ENCODE measurements at regions not wholly inside any gene's neighbourhood (a gene's known extent, or its start where the extent isn't known, plus 50 kb on each side); places are given as distances from the start of the nearest gene placed in this dataset.

DNA sequence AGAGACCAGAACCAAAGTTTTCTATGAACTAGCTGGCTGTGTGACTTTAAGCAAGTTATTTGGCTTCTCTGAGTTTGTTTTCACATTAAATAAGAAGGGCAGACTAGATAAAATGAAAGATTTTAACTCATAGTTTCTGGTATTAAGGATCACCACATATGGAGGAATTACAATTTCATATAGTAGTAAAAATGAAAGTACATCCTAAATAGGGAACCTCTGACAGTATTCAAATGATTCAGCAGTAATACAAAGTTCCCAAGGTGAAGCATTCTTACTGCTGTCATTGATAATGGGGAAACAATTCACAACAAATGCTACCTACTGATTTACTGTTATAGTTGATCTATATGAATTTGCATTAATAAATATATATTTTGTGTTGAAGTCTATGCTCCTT is 170.3 kb upstream of the VRK2 start:
- H3K27me3 ChIP-seq (ENCODE audit: control insufficient read depth in 3 of 3, insufficient read depth in 3 of 3, low read length in 3 of 3), result no peaks in the 10 kb centered on the region
- H3K27ac ChIP-seq (ENCODE audit: low read depth, low read length), result no peak overlapping the region
- H3K4me1 ChIP-seq (ENCODE audit: control insufficient read depth in 3 of 3, insufficient read depth in 3 of 3, low read length in 3 of 3), result no peaks in the 10 kb centered on the region
- H3K4me3 ChIP-seq (ENCODE audit: low read length in 3 of 3), result no peak overlapping the region
- no peaks in the 10 kb centered on the region for H3K36me3 ChIP-seq (ENCODE audit: control insufficient read depth in 3 of 3, insufficient read depth in 3 of 3, low read length in 3 of 3)
- no peaks in the 10 kb centered on the region for H3K9me3 ChIP-seq (ENCODE audit: control insufficient read depth in 3 of 3, low read length in 3 of 3)
- no peak overlapping the region for H3K9ac ChIP-seq (ENCODE audit: low read depth in 1 of 3, low read length in 3 of 3)

DNA sequence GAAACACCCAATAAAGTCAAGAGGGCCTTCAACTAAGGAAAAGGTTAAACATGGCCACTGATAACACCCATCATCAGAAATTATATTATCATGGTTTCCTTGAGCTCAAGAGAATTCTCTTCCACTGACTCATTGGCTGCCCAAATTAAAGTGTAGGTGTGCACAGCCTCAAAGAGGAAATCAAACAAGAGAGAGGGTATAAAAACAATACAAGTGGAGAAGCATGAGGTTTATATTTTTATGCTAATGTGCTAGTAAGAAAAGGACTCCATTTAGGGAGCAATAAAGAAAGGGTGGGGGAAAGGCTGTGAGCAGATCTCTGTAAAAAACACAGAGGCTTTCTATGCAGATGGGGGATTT is 168.8 kb upstream of the VRK2 start:
- Histone ChIP-seq H3K4me1 (ENCODE audit: control insufficient read depth in 3 of 3, insufficient read depth in 3 of 3, low read length in 3 of 3) (no peaks in the 10 kb centered on the region), H3K9me3 (ENCODE audit: control insufficient read depth in 3 of 3, low read length in 3 of 3) (no peaks in the 10 kb centered on the region), H3K36me3 (ENCODE audit: control insufficient read depth in 3 of 3, insufficient read depth in 3 of 3, low read length in 3 of 3) (no peaks in the 10 kb centered on the region), H3K27me3 (ENCODE audit: control insufficient read depth in 3 of 3, insufficient read depth in 3 of 3, low read length in 3 of 3) (no peaks in the 10 kb centered on the region), H3K27ac (ENCODE audit: low read depth, low read length) (no peak overlapping the region), H3K4me3 (ENCODE audit: low read length in 3 of 3) (peak overlapping the region in 2 of 3 donors; percentile 24 to 45), H3K9ac (ENCODE audit: low read depth in 1 of 3, low read length in 3 of 3) (no peak overlapping the region)

DNA sequence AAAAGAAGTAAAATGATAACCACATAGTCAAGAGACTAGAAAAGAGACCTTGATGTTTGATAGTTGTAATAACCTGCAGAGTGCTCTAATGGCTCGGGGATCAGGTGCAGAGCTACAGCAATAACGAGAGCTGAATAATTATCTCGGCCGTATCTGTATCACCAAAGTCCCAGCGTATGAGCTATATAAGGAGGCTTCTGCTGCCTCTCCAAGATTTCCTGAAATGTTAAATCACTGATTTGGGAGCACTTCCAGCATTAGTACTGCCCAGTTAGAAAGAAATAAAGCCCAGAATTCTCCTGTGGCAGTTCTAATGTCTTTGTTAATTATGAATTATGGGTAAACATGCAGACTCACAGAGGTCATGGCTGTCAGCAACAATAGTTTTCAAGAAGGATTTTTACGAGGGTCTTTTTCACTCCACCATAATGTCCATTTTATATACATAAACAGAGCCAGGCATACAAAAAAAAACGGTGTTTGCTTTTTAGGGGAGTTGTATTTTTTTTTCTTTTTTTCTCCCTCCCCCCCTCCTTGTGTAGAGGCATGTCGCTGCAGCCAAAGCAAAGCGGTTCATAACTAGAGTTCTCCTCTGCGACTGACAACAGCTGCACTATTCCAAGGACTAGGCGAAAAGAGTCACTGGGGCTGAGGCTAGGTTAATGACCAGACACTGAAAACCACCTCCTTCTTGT is 168.3 kb upstream of the VRK2 start:
- H3K27ac ChIP-seq (ENCODE audit: low read depth, low read length), result no peak overlapping the region

DNA sequence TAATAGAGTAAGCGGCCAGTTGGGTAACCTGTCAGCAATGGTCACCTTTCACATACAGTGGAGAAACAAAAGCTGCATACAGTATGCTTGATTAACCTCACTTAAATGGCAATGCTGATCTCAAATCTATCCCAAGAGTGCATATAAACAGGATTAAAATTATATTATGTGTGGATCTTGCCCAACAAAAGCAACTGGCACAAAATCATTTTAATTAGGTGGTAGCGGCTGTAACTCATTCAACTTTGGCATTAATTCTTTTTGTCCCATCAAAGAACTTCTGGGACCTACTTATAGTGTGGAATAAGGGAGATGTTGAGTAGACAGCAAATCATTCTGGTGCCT is 167.8 kb upstream of the VRK2 start:
- H3K36me3 ChIP-seq (ENCODE audit: control insufficient read depth in 3 of 3, insufficient read depth in 3 of 3, low read length in 3 of 3), result no peaks in the 10 kb centered on the region
- H3K27ac ChIP-seq (ENCODE audit: low read depth, low read length), result no peak overlapping the region

More for the DNA sequence above, 168.3 kb upstream of the VRK2 start:
- Histone ChIP-seq H3K36me3 (ENCODE audit: control insufficient read depth in 3 of 3, insufficient read depth in 3 of 3, low read length in 3 of 3) (no peaks in the 10 kb centered on the region), H3K27me3 (ENCODE audit: control insufficient read depth in 3 of 3, insufficient read depth in 3 of 3, low read length in 3 of 3) (no peaks in the 10 kb centered on the region), H3K4me3 (ENCODE audit: low read length in 3 of 3) (peak overlapping the region; percentile 22 to 45 (median 24)), H3K9me3 (ENCODE audit: control insufficient read depth in 3 of 3, low read length in 3 of 3) (no peaks in the 10 kb centered on the region), H3K4me1 (ENCODE audit: control insufficient read depth in 3 of 3, insufficient read depth in 3 of 3, low read length in 3 of 3) (no peaks in the 10 kb centered on the region), H3K9ac (ENCODE audit: low read depth in 1 of 3, low read length in 3 of 3) (peak overlapping the region in 2 of 3 donors; percentile 2 to 47)

DNA sequence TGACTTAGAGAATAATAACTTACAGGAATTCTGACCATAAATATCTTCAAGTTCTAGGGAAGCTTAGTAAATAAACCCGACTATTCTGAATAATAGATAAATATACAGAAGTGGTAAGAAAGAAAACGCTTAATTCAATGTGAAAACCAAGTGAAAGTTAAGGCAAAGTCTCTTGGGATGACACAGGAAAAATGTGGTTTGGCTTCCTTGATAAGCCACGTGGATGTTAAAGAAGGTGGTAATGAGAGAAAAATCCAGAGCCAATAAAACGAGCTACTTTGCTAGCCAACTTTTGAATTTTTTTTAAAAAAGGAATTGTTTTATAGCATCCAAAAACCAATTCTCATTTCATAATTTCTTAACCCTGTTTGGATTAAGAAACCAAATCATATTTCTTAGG is 166.2 kb upstream of the VRK2 start:
- no peaks in the 10 kb centered on the region for H3K9me3 ChIP-seq (ENCODE audit: control insufficient read depth in 3 of 3, low read length in 3 of 3)
- no peak overlapping the region for H3K9ac ChIP-seq (ENCODE audit: low read depth in 1 of 3, low read length in 3 of 3)
- no peaks in the 10 kb centered on the region for H3K4me1 ChIP-seq (ENCODE audit: control insufficient read depth in 3 of 3, insufficient read depth in 3 of 3, low read length in 3 of 3)
- H3K27me3 ChIP-seq (ENCODE audit: control insufficient read depth in 3 of 3, insufficient read depth in 3 of 3, low read length in 3 of 3), result no peaks in the 10 kb centered on the region
- no peaks in the 10 kb centered on the region for H3K36me3 ChIP-seq (ENCODE audit: control insufficient read depth in 3 of 3, insufficient read depth in 3 of 3, low read length in 3 of 3)
- no peak overlapping the region for H3K27ac ChIP-seq (ENCODE audit: low read depth, low read length)
- no peak overlapping the region for H3K4me3 ChIP-seq (ENCODE audit: low read length in 3 of 3)

More for the DNA sequence above, 167.8 kb upstream of the VRK2 start:
- Histone ChIP-seq H3K9me3 (ENCODE audit: control insufficient read depth in 3 of 3, low read length in 3 of 3) (no peaks in the 10 kb centered on the region), H3K4me1 (ENCODE audit: control insufficient read depth in 3 of 3, insufficient read depth in 3 of 3, low read length in 3 of 3) (no peaks in the 10 kb centered on the region), H3K9ac (ENCODE audit: low read depth in 1 of 3, low read length in 3 of 3) (no peak overlapping the region), H3K27me3 (ENCODE audit: control insufficient read depth in 3 of 3, insufficient read depth in 3 of 3, low read length in 3 of 3) (no peaks in the 10 kb centered on the region), H3K4me3 (ENCODE audit: low read length in 3 of 3) (no peak overlapping the region)

DNA sequence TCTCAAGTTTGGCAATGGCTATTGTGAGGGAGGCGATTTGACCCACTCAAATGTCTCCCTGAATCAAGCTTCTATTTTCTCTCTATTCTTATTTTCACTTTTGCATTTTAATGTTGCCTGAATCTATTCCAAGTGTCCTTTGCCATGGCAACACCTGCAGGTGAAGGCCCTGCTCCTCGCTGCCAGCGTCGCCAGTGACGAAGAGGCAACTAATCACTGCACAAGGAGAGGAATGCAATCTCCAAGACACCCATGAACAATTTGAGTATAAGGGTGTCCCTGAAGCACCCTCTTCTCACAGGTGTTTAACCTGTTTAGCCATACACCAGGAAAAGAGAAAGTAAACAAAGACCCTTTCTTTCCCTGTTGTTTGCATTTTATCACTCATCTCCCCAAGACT is 165.6 kb upstream of the VRK2 start:
- H3K36me3 ChIP-seq (ENCODE audit: control insufficient read depth in 3 of 3, insufficient read depth in 3 of 3, low read length in 3 of 3), result no peaks in the 10 kb centered on the region
- no peak overlapping the region for H3K4me3 ChIP-seq (ENCODE audit: low read length in 3 of 3)
- no peak overlapping the region for H3K9ac ChIP-seq (ENCODE audit: low read depth in 1 of 3, low read length in 3 of 3)
- H3K27ac ChIP-seq (ENCODE audit: low read depth, low read length), result no peak overlapping the region
- H3K9me3 ChIP-seq (ENCODE audit: control insufficient read depth in 3 of 3, low read length in 3 of 3), result no peaks in the 10 kb centered on the region
- no peaks in the 10 kb centered on the region for H3K4me1 ChIP-seq (ENCODE audit: control insufficient read depth in 3 of 3, insufficient read depth in 3 of 3, low read length in 3 of 3)
- H3K27me3 ChIP-seq (ENCODE audit: control insufficient read depth in 3 of 3, insufficient read depth in 3 of 3, low read length in 3 of 3), result no peaks in the 10 kb centered on the region

DNA sequence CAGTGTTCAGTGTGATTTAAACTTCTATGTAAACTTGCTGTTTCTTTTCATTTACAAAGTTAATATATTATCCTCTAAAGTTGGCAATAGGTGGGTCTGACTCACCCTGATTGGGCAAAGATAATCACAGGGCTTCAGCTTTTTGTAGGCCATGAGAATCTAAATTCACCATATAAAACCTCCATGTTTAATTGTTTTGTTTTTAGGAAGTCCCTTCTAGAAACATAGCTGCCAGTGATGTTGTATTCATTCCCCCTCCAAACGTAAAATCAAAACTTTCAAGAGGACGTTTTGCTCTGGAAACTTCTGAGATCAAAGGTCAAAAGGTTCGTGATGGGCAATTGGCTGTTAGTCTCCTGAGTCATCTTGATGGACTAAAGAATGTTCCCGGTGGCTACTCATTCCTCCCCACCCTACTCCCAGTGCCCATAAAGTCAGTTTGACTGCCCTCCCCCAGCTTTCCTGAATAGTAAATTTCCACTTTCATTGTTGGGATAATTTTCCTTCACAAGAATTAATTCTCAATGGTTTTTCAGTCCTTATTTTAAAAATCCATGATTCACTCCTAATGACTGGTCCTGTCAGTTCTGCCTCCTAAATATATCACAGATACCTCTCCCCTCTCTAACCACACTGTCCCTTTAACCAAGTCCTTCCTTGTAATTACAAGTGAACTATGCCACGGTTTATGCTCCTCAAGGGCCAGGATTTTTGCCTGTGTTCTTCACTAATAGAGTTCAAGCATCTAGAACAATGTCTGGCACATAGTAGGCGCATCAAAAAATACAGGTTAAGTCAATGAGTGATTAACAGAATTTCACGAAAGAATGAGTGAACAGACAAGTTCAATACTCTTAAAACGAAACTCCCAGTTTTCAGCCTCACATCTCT is 164.4 kb upstream of the VRK2 start:
- H3K27me3 ChIP-seq (ENCODE audit: control insufficient read depth in 3 of 3, insufficient read depth in 3 of 3, low read length in 3 of 3), result no peaks in the 10 kb centered on the region
- H3K9ac ChIP-seq (ENCODE audit: low read depth in 1 of 3, low read length in 3 of 3), result no peak overlapping the region
- no peak overlapping the region for H3K27ac ChIP-seq (ENCODE audit: low read depth, low read length)
- no peaks in the 10 kb centered on the region for H3K9me3 ChIP-seq (ENCODE audit: control insufficient read depth in 3 of 3, low read length in 3 of 3)
- no peaks in the 10 kb centered on the region for H3K36me3 ChIP-seq (ENCODE audit: control insufficient read depth in 3 of 3, insufficient read depth in 3 of 3, low read length in 3 of 3)
- H3K4me1 ChIP-seq (ENCODE audit: control insufficient read depth in 3 of 3, insufficient read depth in 3 of 3, low read length in 3 of 3), result no peaks in the 10 kb centered on the region
- H3K4me3 ChIP-seq (ENCODE audit: low read length in 3 of 3), result no peak overlapping the region

DNA sequence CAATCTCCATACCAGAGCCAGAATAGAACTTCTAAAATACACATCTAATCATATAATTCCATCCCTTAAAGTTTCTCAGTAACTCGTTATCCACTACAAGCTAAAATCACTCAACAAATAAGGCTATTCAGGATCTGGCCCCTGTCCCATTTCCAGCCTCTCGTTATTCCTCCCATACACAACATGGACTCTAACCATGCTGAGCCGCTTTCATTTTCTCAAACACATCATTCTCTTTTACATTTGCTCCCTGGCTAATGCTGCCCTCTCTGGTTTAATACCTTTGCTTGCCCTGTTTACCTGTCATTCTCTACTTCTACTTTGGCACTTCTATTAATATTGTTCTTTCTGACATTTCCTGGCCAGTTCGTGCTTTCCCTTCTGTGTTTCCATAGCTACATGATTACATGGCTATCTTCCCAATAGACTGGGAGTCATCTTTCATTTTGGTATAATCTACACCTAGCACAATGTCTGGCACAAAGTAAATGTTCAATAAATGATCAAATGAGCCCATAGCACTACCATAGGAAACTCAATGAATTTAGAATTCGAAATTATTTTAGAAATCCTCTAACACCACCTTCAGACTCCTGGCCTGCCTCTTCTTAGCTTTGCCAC is 163.6 kb upstream of the VRK2 start:
- H3K27ac ChIP-seq (ENCODE audit: low read depth, low read length), result no peak overlapping the region
- H3K36me3 ChIP-seq (ENCODE audit: control insufficient read depth in 3 of 3, insufficient read depth in 3 of 3, low read length in 3 of 3), result no peaks in the 10 kb centered on the region
- H3K4me1 ChIP-seq (ENCODE audit: control insufficient read depth in 3 of 3, insufficient read depth in 3 of 3, low read length in 3 of 3), result no peaks in the 10 kb centered on the region
- peak overlapping the region in 1 of 3 donors; percentile 15 for H3K4me3 ChIP-seq (ENCODE audit: low read length in 3 of 3)
- no peaks in the 10 kb centered on the region for H3K27me3 ChIP-seq (ENCODE audit: control insufficient read depth in 3 of 3, insufficient read depth in 3 of 3, low read length in 3 of 3)
- H3K9ac ChIP-seq (ENCODE audit: low read depth in 1 of 3, low read length in 3 of 3), result no peak overlapping the region
- no peaks in the 10 kb centered on the region for H3K9me3 ChIP-seq (ENCODE audit: control insufficient read depth in 3 of 3, low read length in 3 of 3)

DNA sequence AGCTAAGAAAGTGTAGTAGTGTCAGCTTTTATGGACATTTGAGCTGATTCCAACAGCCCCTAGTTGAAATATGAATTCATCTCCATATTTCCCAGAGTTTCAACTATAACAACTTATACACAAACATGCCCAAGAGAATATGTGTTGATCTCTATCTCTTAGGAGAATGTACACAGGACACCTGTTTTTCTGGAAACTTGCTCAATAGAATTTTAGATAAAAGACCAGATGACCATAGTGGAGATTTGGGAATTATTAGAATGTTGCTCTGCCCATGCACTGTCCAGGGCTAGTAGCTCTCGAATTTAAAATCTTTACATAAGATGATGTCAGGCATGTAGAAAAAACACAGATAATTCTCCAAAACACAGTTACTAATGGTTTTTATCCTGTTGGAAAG is 162.3 kb upstream of the VRK2 start:
- H3K27ac ChIP-seq (ENCODE audit: low read depth, low read length), result no peak overlapping the region
- no peaks in the 10 kb centered on the region for H3K27me3 ChIP-seq (ENCODE audit: control insufficient read depth in 3 of 3, insufficient read depth in 3 of 3, low read length in 3 of 3)
- no peaks in the 10 kb centered on the region for H3K36me3 ChIP-seq (ENCODE audit: control insufficient read depth in 3 of 3, insufficient read depth in 3 of 3, low read length in 3 of 3)
- no peaks in the 10 kb centered on the region for H3K9me3 ChIP-seq (ENCODE audit: control insufficient read depth in 3 of 3, low read length in 3 of 3)
- no peak overlapping the region for H3K9ac ChIP-seq (ENCODE audit: low read depth in 1 of 3, low read length in 3 of 3)
- H3K4me3 ChIP-seq (ENCODE audit: low read length in 3 of 3), result no peak overlapping the region
- no peaks in the 10 kb centered on the region for H3K4me1 ChIP-seq (ENCODE audit: control insufficient read depth in 3 of 3, insufficient read depth in 3 of 3, low read length in 3 of 3)

DNA sequence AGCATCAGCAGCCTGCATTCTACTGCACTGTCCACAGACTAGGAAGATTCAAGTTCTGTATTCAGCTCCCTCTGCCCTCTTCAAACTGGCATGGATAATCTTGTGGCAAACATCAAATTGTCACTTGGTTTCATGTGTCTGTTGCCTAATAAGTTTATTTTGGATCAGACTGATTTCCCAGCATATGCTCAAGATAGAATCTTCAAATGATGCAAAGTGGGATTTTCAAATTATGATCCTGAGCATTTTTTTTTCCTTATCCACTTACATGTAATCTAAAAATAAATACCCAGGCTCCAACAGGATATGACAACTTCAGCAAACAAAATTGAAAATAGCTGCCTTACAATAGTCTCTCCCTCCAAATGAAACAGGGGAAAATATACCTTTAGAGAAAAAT is 160.9 kb upstream of the VRK2 start:
- H3K4me1 ChIP-seq (ENCODE audit: control insufficient read depth in 3 of 3, insufficient read depth in 3 of 3, low read length in 3 of 3), result no peaks in the 10 kb centered on the region
- no peak overlapping the region for H3K4me3 ChIP-seq (ENCODE audit: low read length in 3 of 3)
- no peak overlapping the region for H3K9ac ChIP-seq (ENCODE audit: low read depth in 1 of 3, low read length in 3 of 3)
- H3K27ac ChIP-seq (ENCODE audit: low read depth, low read length), result no peak overlapping the region
- H3K36me3 ChIP-seq (ENCODE audit: control insufficient read depth in 3 of 3, insufficient read depth in 3 of 3, low read length in 3 of 3), result no peaks in the 10 kb centered on the region
- no peaks in the 10 kb centered on the region for H3K9me3 ChIP-seq (ENCODE audit: control insufficient read depth in 3 of 3, low read length in 3 of 3)
- H3K27me3 ChIP-seq (ENCODE audit: control insufficient read depth in 3 of 3, insufficient read depth in 3 of 3, low read length in 3 of 3), result no peaks in the 10 kb centered on the region
